GM18498 (cell line): ENCODE measurements at regions not wholly inside any gene's neighbourhood (a gene's known extent, or its start where the extent isn't known, plus 50 kb on each side); places are given as distances from the start of the nearest gene placed in this dataset.
A peak's percentile ranks its signal among the peaks of the same experiment; 100 is the strongest.

Experiments used
- ATAC-seq: cut with Tn5 transposase; IDR thresholded peaks from one replicate; pipeline ENCODE4 v1.9.1; 2021; ENCODE audit warnings: mild to moderate bottlenecking, moderate library complexity; ENCODE audit not compliant: unreplicated experiment

DNA sequence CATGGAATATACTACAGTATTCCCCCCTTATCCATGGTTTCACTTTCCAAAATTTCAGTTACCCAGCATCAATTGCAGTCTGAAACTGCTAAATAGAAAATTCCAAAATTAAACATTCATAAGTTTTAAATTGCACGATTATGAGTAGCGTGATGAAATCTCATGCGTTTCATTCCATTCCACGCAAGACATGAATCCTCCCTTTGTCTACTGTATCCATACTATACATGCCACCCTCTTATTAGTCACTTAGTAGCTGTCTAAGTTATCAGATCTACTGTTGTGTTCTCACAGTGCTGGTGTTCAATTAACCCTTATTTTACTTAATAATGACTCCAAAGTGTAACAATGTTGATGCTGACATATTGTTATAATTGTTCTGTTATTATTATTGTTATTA is 261.2 kb upstream of the NDST4 start:
- ATAC-seq, result no peak

DNA sequence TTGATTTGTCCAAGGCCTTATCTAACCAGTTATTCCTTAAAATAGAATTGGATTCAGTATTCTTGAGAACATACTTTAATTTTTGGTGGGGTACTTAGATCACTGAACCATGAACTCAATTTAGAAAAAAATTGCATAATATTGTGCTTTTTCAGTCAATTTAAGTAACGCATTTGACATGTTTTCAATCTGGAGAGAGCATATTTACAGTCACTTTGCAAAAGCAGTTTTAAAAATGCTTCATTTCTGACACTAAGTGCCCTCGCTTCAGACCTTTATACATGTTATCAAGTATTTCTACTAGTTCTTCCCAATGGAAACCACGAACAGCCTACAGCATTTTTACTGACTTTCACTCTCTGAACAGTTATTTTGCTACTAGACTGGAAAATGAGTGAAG is 257.1 kb upstream of the NDST4 start:
- ATAC-seq, result no peak

DNA sequence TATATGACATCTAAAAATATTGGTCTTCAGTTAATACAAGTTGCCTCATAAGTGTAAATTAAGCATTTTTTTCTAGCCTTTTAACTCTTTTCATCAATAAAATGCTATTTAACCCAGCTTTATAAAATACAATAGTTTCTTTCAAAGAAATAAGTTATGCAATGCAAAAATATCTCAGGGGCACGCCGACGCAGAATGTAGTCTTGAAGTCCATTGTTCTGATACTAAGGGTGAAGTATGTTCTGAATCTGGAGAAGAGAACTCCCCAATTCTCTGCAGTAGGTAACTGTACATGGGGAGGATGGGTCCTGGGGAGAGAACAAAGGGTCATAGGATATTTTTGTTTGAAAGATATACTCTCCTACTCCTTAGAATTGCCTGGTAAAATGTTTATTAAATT is 256.6 kb upstream of the NDST4 start:
- no peak for ATAC-seq

DNA sequence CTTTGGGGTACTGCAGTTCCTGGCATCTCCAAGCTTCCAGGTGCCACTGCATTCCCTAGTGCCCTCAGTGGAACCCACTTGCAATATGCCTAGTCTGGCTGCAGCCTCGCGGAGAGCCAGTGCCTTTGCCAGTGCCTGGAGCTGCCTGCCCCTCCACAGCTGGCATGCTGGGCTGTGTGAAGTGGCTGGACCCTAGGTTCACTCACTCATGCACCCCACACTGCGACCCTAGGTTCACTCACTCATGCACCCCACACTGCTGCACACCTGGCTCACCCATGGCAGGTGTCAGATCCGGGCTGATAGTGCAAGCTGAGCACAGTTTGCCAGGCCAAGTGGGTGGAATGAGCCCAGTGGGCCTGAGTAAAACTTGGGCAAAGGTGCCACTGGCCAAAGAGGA is 253.0 kb upstream of the NDST4 start:
- ATAC-seq, result no peak

DNA sequence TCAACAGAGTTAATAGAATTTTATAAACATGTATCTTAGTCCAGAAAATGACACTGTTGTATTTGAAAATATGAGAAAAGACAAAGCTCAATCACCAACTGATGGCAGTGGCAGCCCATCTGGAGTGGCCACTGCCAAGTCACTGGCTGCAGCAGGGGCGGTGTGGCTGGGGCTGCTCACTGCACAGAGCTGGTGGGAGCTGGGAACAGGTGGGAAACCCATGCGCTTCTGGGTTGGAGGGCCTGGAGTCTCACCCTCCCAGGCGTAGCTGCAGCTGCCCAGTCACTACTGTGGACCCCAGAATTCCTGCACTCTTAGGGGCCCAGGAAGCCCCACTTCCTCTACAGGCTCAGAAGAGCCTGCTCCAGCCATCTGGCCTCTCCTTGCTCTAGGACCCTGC is 251.8 kb upstream of the NDST4 start:
- ATAC-seq, result no peak

DNA sequence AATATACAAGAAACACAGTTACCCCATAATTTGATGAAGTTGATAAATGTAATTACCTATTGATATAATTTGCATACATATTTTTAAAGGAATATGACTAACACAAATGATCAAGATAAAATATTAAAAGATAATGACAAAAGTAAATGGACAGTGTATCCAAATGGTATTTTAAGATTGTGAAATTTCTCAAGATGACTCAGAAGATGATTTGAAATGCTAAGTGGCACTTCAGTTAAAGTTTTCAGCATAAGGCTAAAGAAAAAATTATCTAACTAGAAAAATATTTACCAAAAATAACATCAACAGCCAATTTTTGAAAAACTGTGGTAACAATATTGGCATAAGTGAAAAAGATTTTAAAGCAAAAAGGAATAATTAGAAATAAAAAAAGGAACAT is 248.4 kb upstream of the NDST4 start:
- ATAC-seq, result no peak

DNA sequence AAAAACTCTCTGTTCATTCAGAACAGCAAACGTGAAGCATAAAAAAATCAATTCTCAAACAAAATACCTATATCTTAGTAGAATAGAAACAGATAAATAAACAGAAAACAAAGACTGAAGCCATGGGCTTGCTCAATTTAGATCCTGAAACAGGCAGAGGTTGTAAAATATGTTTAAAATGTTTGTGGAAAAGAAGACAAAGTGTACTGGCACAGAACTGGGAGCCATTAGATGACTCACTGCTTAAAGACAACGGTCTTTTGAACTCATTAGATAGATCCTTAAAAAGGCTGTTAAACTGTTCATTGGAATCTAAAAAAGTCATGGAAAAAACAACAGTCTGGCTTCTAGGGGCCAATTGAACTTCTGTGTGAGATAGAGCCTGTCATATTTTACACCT is 247.0 kb upstream of the NDST4 start:
- ATAC-seq, result no peak

DNA sequence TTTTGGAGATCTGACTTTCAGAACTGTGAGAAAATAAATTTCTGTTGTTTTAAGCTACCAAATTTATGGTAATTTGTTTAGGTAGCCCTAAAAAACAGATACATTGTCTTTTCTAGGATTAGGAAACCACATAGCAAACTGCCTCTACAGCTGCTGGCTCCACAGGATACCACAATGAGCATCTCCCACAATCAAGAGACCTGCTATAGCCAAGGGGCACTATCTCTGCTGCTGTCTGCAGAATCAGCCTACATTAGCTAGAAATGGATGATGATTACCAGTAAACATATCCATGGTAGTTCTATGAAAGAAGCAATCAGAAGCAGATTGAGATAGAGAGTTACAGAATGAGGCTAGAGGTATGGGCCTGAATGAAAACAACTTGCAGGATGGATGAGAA is 244.4 kb upstream of the NDST4 start:
- no peak for ATAC-seq

DNA sequence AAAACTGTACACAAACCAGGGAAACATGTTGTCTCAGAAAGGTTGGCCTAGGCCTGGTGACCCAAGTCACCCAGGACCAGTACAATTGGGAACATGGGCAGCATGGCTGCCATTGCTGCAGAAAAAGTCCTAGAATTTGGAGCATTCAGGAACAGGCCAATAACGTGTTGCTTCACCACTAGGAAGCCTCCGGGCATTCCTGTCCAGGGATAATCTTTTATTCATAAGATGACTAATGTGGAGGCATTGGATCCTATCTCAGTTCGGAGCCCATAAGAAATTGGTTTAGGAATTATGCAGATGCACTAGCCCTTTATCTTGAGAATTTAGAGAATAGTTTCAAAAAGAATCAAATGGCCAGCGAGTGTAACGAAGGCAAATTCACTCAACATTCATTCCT is 242.8 kb upstream of the NDST4 start:
- ATAC-seq, result no peak

DNA sequence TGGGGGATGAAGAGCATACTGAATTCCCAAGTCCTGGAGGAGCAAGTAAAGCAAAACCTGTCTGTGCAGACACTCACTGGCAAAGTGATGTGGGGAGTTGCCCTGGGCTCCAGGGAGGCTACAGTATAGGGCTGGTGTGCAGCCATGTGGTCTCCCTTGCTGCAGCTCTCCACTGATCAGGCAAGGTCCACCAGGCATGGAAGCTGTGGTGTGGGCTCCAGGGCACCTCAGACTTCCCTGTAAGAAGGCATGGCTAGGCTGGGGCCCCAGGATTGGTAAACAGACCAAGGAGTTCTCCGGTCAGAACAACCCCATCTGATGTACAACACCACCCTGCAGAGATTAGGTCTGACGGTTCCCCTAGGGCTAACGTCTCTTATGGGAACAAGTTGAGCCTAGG is 241.9 kb upstream of the NDST4 start:
- ATAC-seq, result no peak

DNA sequence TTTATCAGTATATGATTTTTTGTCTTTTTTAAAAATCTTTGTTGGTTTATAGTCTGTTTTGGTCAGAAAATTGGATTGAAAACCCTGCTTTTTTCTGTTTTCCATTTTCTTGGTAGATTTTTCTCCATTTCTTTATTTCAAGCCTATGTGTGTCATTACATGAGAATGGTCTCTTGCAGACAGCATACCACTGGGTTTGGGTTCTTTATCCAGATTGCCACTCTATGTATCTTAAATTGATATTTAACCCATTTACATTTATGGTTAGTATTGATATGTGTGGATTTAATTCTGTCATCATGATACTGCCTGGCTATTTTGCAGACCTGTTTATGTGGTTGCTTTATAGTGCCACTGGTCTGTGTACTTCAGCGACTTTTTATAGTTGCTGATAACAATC is 239.9 kb upstream of the NDST4 start:
- no peak for ATAC-seq

DNA sequence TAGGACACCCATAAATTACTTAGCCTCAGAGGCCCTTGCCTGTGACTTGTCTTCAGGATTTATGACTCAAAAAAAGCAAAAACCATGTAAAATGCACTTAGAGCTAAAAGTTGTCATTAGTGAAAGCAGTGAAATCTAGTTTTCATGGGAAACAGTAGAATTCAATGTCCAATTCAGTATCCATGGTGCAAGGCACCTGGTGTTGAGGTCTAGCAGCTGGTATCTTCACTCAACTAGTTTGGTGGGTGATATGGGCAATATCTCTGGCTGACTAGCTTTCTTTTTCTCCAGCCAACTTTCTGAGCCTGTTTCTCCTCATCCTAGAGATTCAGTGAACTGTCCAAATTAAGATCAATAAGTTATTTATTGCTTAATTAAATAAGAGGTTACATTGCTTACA is 229.8 kb upstream of the NDST4 start:
- ATAC-seq, result no peak

DNA sequence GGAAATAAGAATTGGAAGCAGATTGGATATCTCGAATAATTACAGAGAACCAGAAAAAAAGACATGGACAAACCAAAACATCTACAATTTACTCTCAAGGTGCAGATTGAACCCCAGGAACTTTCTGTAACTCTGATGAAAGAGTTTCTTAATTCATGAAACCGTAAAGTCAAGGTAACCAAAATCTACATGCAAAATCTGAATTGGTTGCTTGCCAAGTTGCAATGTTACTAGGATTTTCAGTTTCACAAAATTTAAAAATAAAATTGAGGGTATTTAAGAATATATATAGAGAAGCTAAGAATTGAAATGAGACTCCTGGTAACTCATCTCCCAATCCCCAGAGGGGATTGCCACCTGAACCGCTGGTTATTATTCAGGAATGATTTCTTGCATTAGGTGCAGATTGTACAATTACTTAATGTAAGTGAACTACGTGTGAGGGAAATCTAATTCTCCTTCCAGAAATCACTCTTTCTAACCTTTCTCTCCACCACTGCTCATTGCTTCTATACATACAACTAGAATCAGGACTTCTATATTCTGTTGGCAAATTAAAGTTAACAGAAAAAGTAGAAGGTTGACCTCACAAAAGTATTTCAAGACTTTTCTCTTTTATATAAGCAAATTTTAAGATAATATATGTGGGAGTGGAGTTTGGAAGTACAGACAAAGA is 221.5 kb upstream of the NDST4 start:
- ATAC-seq, result peak; percentile 82

DNA sequence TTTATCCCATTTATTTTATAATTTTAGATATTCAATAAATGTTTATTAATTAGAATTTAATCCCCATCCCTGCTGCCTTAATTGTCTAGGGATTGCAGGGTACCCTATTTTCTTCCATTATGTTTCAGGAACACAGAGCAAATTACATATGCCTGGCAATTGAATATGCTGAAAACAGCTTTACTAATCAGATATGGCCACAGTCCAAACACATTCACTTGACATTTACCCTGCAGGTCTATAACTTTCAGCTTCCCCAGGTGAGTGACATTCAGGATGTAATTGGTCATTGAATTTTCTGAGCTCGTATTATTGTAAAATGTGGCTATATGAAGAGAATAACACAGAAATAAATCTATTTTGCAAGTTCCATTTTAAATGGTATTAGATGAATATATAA is 218.7 kb upstream of the NDST4 start:
- no peak for ATAC-seq

DNA sequence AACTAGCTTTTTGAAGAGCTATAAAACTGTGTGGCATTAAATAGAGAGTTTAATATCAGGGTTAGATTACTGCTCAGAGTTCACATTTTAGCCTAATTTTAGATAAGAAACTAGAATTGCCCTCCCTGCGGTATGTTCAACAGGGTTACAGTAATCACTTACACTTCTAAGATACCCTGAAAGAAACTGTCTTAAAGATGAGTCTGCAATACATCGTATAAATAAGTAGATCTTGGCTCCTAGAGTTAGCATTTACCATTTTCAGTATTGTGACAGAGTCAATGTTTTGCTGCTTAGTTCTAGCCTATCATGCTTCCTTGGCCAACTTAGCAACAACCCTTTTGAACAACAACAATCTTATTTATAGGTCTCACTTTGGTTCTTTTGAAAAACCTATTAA is 217.8 kb upstream of the NDST4 start:
- no peak for ATAC-seq

DNA sequence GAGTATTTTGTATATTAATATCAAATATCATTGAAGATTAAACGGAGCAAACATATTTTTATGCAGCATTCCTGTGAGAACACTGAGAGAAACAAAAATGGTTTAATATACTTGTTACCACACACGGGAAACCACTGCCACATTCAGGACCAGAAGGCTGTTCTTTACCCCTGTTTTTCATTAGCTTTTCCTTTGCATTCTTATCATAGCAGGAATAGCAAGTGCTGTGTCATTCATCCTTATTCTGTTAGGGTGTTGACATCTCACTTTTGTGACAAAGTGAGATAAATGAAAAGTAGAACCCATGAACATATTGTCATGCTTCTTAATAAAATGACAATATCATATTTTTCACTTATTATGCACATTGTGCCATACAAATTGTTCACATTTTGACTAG is 212.4 kb upstream of the NDST4 start:
- no peak for ATAC-seq

DNA sequence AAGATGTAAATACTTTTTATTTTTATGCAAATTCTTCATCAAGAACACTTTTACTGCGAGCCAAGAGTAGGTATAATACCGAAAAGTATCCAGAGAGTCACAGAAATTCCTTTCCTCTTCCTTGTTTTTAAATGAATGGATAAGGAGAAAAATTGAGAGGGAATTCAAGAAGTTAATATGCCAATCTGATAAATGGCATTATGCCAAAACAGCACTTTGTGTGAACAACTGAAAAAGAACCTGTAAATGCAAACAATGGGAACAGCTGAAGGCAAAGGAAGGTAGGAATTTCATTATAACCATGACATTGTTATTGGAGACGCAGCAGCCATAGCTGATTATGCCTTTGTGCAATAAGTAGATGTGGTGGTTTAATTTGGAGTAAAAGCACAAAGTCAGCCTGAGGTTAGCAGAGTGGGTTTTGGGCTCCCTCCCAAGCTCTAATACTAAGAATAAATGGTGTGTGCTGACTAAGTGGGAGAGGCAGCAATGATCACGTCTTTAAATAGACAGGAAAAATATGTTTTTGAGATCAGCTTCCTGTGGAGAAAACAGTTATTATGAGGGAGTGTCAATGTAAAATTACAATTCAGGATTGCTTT is 209.8 kb upstream of the NDST4 start:
- no peak for ATAC-seq

DNA sequence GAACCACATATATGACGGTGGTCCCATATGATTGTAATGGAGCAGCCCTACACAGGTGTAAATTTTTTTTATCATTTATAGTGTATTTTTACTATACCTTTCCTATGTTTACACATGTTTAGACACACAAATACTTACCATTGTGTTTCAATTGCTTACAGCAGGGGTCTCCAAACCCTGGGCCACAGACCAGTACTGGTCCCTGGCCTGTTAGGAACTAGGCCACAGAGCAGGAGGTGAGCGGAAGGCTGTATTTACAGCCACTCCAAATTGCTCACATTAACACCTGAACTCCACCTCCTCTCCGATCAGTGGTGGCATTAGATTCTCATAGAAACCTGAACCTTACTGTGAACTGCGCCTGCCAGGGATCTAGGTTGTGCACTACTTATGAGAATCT is 201.8 kb upstream of the NDST4 start:
- ATAC-seq, result no peak

DNA sequence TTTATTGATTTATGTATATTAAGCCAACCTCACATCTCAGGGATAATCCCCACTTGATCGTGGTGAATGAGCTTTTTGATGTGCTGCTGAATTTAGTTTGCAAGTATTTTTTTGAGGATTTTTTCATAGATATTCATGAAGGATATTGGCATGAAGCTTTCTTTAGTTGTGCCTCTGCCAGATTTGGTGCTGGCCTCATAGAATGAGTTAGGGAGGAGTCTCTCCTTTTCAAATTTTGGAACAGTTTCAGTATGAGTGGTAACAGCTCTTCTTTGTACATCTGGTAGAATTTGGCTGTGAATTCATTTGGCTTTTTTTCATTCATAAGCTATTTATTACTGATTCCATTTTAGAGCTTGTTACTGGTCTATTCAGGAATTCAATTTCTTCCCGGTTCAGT is 197.2 kb upstream of the NDST4 start:
- ATAC-seq, result no peak

DNA sequence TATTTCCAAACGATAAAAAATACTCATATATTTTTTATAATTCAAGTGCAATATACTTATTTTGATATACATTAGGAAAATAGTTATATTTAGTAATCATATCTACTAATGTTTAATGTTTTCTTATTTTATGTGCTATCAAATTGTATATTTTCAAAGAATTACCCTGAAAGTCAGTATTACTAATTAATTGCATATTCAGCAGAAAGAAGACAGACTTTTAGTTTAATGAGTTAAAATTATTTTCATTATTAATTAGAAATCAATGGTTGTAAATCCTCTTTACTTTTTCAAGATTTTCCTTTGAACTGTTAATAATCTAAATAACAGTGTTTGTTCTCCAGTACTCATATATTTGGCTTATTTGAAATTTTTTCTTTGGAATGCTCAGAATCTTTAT is 181.3 kb upstream of the NDST4 start:
- ATAC-seq, result no peak

DNA sequence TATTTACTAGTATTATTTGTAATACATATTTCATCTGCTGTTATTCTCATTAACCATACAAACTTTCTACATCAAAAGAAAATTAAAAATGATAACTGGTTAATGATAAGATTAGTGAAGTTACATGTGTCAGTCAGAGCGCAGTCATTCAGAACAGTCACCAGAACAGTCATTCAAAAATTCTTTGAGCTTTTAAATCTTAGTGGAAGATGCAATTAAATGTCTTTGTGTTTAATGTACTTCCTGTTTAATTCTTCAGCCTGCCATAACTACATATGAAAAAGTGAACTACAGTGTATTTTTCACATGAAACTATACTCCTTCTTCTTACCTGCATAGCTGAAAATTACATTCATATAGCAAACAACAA is 179.7 kb upstream of the NDST4 start:
- ATAC-seq, result no peak

DNA sequence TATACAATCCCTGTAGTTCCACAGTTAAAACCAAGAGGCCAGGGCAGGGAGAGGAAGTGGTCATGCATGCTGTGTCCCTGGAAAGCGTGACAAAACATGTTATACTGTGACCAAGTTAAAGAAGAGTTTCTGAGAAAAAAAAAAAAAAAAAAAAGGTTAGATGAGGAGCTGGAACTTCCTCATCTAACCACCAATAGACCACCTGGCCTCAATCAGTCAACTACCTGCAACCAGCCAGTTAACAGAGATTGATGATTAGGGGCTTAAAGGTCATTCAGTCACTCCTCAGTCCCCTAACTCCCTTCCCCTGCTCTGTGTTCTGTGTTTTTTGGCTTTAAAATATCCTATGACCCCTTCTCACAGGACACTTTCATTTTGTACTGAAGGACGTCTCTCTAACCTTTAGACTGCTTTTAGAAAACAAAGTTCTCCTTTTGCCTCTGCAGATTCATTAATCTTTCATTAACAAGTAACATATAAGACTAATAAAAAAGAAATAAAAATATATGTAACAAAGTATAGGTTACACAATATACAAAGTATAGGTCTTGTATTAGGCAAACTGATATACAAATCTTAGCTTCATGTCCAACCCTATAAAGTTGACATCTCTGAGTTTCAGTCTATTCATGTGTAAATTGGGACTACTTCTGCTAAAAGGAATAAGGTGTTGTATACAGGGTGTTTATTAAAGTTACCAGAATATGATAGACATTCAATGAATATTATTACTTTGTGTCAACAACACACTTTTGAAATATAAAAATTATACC is 179.1 kb upstream of the NDST4 start:
- ATAC-seq, result peak; percentile 78

DNA sequence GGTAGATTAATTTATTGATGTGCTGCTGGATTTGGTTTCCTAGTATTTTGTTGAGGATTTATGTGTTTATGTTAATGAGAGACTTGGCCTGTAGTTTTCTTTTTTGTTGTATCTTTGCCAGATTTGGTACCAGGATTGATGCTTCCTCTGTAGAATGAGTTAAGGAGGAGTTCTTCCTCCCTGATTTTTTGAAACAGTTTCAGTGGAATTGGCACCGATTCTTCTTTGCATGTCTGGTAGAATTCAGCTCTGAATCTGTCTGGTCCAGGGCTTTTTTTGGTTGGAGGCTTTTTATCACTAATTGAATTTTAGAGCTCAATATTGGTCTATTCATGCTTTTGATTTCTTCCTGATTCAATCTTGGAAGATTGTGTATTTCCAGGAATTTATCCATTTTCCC is 174.0 kb upstream of the NDST4 start:
- no peak for ATAC-seq
